ENCODE measurements at regions not wholly inside any gene's neighbourhood (a gene's known extent, or its start where the extent isn't known, plus 50 kb on each side); places are given as distances from the start of the nearest gene placed in this dataset.

DNA sequence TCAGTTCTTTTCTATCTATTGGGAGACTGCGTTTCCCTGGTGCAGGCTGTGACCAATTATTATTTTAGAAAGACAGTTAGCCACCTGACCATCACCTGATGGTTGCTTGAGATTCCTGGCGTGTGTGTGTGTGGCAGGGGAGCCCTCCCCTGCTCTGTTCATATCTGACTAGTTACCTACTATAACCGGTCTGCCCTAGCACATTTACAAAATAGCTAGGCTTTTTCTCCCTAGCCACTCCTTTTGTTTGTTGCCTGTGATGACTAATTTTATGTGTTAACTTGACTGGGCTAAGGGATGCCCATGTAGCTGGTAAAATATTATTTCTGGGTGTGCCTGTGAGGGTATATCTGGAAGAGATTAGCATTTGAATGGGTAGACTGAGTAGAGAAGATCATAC lies 76.9 kb downstream of the OLFM4 start:
- TF ChIP-seq, protein P1, sequence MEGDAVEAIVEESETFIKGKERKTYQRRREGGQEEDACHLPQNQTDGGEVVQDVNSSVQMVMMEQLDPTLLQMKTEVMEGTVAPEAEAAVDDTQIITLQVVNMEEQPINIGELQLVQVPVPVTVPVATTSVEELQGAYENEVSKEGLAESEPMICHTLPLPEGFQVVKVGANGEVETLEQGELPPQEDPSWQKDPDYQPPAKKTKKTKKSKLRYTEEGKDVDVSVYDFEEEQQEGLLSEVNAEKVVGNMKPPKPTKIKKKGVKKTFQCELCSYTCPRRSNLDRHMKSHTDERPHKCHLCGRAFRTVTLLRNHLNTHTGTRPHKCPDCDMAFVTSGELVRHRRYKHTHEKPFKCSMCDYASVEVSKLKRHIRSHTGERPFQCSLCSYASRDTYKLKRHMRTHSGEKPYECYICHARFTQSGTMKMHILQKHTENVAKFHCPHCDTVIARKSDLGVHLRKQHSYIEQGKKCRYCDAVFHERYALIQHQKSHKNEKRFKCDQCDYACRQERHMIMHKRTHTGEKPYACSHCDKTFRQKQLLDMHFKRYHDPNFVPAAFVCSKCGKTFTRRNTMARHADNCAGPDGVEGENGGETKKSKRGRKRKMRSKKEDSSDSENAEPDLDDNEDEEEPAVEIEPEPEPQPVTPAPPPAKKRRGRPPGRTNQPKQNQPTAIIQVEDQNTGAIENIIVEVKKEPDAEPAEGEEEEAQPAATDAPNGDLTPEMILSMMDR (IDR thresholded peaks at IDR 0.05; ENCODE audit: poor library complexity) = no peak
- no peak for TF ChIP-seq EZH2phosphoT487 (IDR thresholded peaks at IDR 0.05; ENCODE audit: low read depth, severe bottlenecking, unreplicated experiment)
